Loucy (cell line): ENCODE measurements at regions not wholly inside any gene's neighbourhood (a gene's known extent, or its start where the extent isn't known, plus 50 kb on each side); places are given as distances from the start of the nearest gene placed in this dataset.

Experiments used
- H2AFZ ChIP-seq: fragments of 200-600 bp; sonication (generic); 2 replicates; pipeline ENCODE4 v1.6.0; 2016; ENCODE audit warnings: antibody characterized with exemption, mild to moderate bottlenecking, low read length, moderate library complexity
- H3F3A ChIP-seq: fragments of 200-600 bp; 2 replicates; pipeline ENCODE4 v1.6.0; 2016; ENCODE audit warnings: antibody characterized with exemption, low read depth, mild to moderate bottlenecking
- H3K27me3 ChIP-seq: fragments of 200-600 bp; sonication (generic); 2 replicates; pipeline ENCODE4 v1.6.1; 2014; ENCODE audit warnings: low read length, mild to moderate bottlenecking; ENCODE audit not compliant: insufficient read depth, poor library complexity, severe bottlenecking
- H3K36me3 ChIP-seq: fragments of 200-600 bp; sonication (generic); 2 replicates; pipeline ENCODE4 v1.6.1; 2016; ENCODE audit warnings: low read length; ENCODE audit not compliant: insufficient read depth
- H3K4me1 ChIP-seq: fragments of 200-600 bp; sonication (generic); 2 replicates; pipeline ENCODE4 v1.5.1; 2014; ENCODE audit warnings: low read length, mild to moderate bottlenecking; ENCODE audit not compliant: insufficient read depth, poor library complexity, severe bottlenecking
- H3K4me2 ChIP-seq: fragments of 200-600 bp; sonication (generic); 2 replicates; pipeline ENCODE4 v1.6.0; 2014; ENCODE audit warnings: antibody characterized with exemption, low read length, low read depth, mild to moderate bottlenecking; ENCODE audit not compliant: poor library complexity, severe bottlenecking
- H3K4me3 ChIP-seq: fragments of 200-600 bp; sonication (generic); 2 replicates; pipeline ENCODE4 v1.5.1; 2014; ENCODE audit warnings: low read length, mild to moderate bottlenecking, mixed read lengths; ENCODE audit not compliant: poor library complexity, severe bottlenecking
- H3K79me2 ChIP-seq: fragments of 200-600 bp; sonication (generic); 2 replicates; pipeline ENCODE4 v1.6.1; 2014; ENCODE audit warnings: low read length; ENCODE audit not compliant: insufficient read depth
- H3K9ac ChIP-seq: fragments of 200-600 bp; sonication (generic); 2 replicates; pipeline ENCODE4 v1.6.0; 2014; ENCODE audit warnings: mild to moderate bottlenecking, low read depth, low read length, moderate library complexity; ENCODE audit not compliant: poor library complexity, severe bottlenecking
- H3K9me2 ChIP-seq: fragments of 200-600 bp; sonication (generic); replicated peaks from 2 replicates; pipeline ENCODE4 v1.6.1; 2016; ENCODE audit warnings: low read depth, low read length, mixed read lengths
- H3K9me3 ChIP-seq: fragments of 200-600 bp; sonication (generic); 2 replicates; pipeline ENCODE4 v1.6.1; 2014; ENCODE audit warnings: mild to moderate bottlenecking, antibody characterized with exemption, low read length, low read depth; ENCODE audit not compliant: insufficient read depth
- H4K20me1 ChIP-seq: fragments of 200-600 bp; sonication (generic); 2 replicates; pipeline ENCODE4 v1.6.0; 2014; ENCODE audit warnings: antibody characterized with exemption, low read length, mild to moderate bottlenecking; ENCODE audit not compliant: insufficient read depth, poor library complexity, severe bottlenecking
- EZH2phosphoT487 ChIP-seq: fragments of 200-600 bp; IDR thresholded peaks from 2 replicates; pipeline ENCODE4 v1.6.1; 2018; ENCODE audit warnings: antibody characterized with exemption, mild to moderate bottlenecking, moderate library complexity, borderline replicate concordance
- TF ChIP-seq, protein P1 (sequence below): fragments of 200-600 bp; sonication (generic); conservative IDR thresholded peaks from 2 replicates; pipeline ENCODE4 v1.5.1; 2014; ENCODE audit warnings: mild to moderate bottlenecking, antibody characterized with exemption, low read length

- no peak overlapping the region for H3K4me3 ChIP-seq
- H3K4me2 ChIP-seq, result no peak overlapping the region
- H3K4me1 ChIP-seq, result no peaks in the 10 kb centered on the region
- no peak overlapping the region for H3K9ac ChIP-seq
- H4K20me1 ChIP-seq, result no peaks in the 10 kb centered on the region
- H3K36me3 ChIP-seq, result no peaks in the 10 kb centered on the region
- H3K9me2 ChIP-seq, result no peaks in the 10 kb centered on the region
- no peak overlapping the region for H2AFZ ChIP-seq
- no peaks in the 10 kb centered on the region for H3K79me2 ChIP-seq
- peaks cover 30% of the 10 kb centered on the region; the same call in 1 of the 2 replicates for H3K9me3 ChIP-seq
- TF ChIP-seq, protein P1, sequence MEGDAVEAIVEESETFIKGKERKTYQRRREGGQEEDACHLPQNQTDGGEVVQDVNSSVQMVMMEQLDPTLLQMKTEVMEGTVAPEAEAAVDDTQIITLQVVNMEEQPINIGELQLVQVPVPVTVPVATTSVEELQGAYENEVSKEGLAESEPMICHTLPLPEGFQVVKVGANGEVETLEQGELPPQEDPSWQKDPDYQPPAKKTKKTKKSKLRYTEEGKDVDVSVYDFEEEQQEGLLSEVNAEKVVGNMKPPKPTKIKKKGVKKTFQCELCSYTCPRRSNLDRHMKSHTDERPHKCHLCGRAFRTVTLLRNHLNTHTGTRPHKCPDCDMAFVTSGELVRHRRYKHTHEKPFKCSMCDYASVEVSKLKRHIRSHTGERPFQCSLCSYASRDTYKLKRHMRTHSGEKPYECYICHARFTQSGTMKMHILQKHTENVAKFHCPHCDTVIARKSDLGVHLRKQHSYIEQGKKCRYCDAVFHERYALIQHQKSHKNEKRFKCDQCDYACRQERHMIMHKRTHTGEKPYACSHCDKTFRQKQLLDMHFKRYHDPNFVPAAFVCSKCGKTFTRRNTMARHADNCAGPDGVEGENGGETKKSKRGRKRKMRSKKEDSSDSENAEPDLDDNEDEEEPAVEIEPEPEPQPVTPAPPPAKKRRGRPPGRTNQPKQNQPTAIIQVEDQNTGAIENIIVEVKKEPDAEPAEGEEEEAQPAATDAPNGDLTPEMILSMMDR, result no peak
- H3K27me3 ChIP-seq, result no peaks in the 10 kb centered on the region
- H3F3A ChIP-seq, result no peaks in the 10 kb centered on the region
Observed at GRCh38 chr6:169921217-169921616, 169.8 kb downstream of the ERMARD start.

DNA sequence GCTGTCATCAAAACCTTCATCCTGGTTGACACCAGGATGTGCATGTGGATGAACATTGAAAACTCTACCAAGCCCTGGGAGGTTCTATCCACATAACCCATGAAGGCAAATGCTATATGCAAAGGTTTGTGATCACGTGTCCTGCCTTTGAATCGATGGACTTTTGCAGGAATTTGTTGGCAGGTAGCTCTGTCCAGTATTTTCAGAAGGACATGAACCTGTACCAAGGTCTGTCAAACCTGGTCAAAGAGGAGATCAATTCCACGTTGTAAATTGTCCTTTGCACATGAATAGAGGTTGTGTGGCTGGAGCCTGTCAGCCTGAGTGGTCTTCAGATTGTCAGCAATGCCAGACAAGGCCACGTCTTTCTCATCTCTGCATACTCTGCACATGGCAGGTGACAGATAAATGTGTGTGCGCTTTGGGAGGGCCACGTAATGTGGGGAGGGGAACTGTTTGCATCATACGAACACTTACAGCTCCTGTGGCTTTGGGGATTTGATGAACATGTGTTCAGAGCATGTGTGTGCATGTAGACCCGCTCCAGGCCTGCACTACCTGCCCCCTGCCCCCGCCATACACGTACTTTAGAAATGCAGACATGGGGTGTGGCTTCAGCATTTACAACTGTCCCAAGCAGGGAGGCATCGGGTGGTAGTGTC is 169.1 kb downstream of the ERMARD start:
- Histone ChIP-seq H3K79me2 (no peaks in the 10 kb centered on the region), H3K9ac (no peak overlapping the region), H3F3A (no peaks in the 10 kb centered on the region), H3K4me1 (no peaks in the 10 kb centered on the region), H4K20me1 (no peaks in the 10 kb centered on the region), H3K27me3 (no peaks in the 10 kb centered on the region), H3K9me3 (peaks cover 30% of the 10 kb centered on the region; the same call in 1 of the 2 replicates), H3K9me2 (no peaks in the 10 kb centered on the region), H2AFZ (no peak overlapping the region), H3K36me3 (no peaks in the 10 kb centered on the region), H3K4me3 (no peak overlapping the region), H3K4me2 (no peak overlapping the region)
- TF ChIP-seq EZH2phosphoT487, result no peak
- TF ChIP-seq, protein P1, result no peak

DNA sequence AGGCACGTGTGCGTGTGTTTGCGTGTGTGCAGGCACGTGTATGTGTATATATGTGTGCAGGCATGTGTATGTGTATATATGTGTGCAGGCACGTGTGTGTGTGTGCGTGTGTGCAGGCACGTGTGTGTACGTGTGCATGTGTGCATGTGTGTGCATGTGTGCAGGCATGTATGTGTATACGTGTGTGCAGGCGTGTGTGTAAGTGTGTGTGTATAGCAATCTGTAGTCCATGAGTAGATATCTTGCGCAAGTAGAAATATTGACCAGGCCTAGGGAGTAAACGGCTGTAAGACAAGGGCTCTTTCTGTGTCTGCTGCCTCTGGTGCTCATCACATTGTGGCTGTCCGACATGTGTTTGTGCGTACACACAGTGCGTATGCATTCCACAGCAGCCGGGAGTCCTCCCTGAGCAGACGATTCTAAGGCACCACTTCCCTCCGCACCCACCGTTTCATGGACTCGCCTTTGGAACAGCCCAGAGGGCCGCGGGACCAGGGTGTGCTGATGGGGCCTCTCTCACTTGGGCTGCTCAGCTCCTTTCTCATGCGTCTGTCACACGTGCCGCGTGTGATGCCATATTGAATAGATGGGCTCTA is 167.6 kb downstream of the ERMARD start:
- H3K27me3 ChIP-seq, result no peaks in the 10 kb centered on the region
- no peaks in the 10 kb centered on the region for H3K4me1 ChIP-seq
- H3F3A ChIP-seq, result no peaks in the 10 kb centered on the region
- H3K4me3 ChIP-seq, result no peak overlapping the region
- H2AFZ ChIP-seq, result no peak overlapping the region
- no peaks in the 10 kb centered on the region for H3K36me3 ChIP-seq
- H4K20me1 ChIP-seq, result no peaks in the 10 kb centered on the region
- no peak overlapping the region for H3K9ac ChIP-seq
- no peak overlapping the region for H3K4me2 ChIP-seq
- H3K79me2 ChIP-seq, result no peaks in the 10 kb centered on the region
- H3K9me3 ChIP-seq, result peaks cover 29% of the 10 kb centered on the region; the same call in 1 of the 2 replicates
- H3K9me2 ChIP-seq, result no peaks in the 10 kb centered on the region
- TF ChIP-seq EZH2phosphoT487, result no peak
- TF ChIP-seq, protein P1, result no peak
